Stimulated activated CD4-positive, alpha-beta T cell treated with anti-CD3 and anti-CD28 coated beads, Interleukin-4, amount 100 ng/mL, for 24 hours (primary cell): ENCODE measurements at regions not wholly inside any gene's neighbourhood (a gene's known extent, or its start where the extent isn't known, plus 50 kb on each side); places are given as distances from the start of the nearest gene placed in this dataset.

Experiments used
- DNase-seq: peaks from one replicate; pipeline ENCODE4 v3.0.0-alpha.2; 2020

- no peak for DNase-seq
These were observed 599.6 kb upstream of the ADAMTS16 start for GRCh38 chr5:4540375-4541173.

- no peak for DNase-seq
These were observed 598.8 kb upstream of the ADAMTS16 start for GRCh38 chr5:4541334-4541733.

- DNase-seq, result no peak
These were observed 597.9 kb upstream of the ADAMTS16 start for GRCh38 chr5:4542145-4542778.

GRCh38 chr5:4544049-4544670 lies 596.0 kb upstream of the ADAMTS16 start:
- DNase-seq, result no peak

GRCh38 chr5:4547547-4547946 lies 592.6 kb upstream of the ADAMTS16 start:
- DNase-seq, result no peak

- DNase-seq, result no peak
These were observed 591.8 kb upstream of the ADAMTS16 start for GRCh38 chr5:4548341-4548740.

- DNase-seq, result no peak
These were observed 590.8 kb upstream of the ADAMTS16 start for GRCh38 chr5:4549351-4549750.

- DNase-seq, result no peak
These were observed 589.1 kb upstream of the ADAMTS16 start for GRCh38 chr5:4551034-4551433.

GRCh38 chr5:4553130-4553529 lies 587.0 kb upstream of the ADAMTS16 start:
- no peak for DNase-seq

- DNase-seq, result no peak
These were observed 586.2 kb upstream of the ADAMTS16 start for GRCh38 chr5:4553978-4554377.

- DNase-seq, result no peak
These were observed 584.3 kb upstream of the ADAMTS16 start for GRCh38 chr5:4555725-4556285.

- DNase-seq, result no peak
These were observed 578.7 kb upstream of the ADAMTS16 start for GRCh38 chr5:4561403-4561802.

GRCh38 chr5:4563400-4563799 lies 576.7 kb upstream of the ADAMTS16 start:
- no peak for DNase-seq

- no peak for DNase-seq
These were observed 569.8 kb upstream of the ADAMTS16 start for GRCh38 chr5:4570047-4570995.

- no peak for DNase-seq
These were observed 568.7 kb upstream of the ADAMTS16 start for GRCh38 chr5:4571248-4571948.

- DNase-seq, result no peak
These were observed 567.6 kb upstream of the ADAMTS16 start for GRCh38 chr5:4572311-4573100.

GRCh38 chr5:4575608-4576007 lies 564.5 kb upstream of the ADAMTS16 start:
- no peak for DNase-seq

- no peak for DNase-seq
These were observed 563.9 kb upstream of the ADAMTS16 start for GRCh38 chr5:4576161-4576748.

GRCh38 chr5:4576908-4577307 lies 563.2 kb upstream of the ADAMTS16 start:
- no peak for DNase-seq

GRCh38 chr5:4579679-4580078 lies 560.5 kb upstream of the ADAMTS16 start:
- DNase-seq, result no peak

GRCh38 chr5:4580772-4581171 lies 559.4 kb upstream of the ADAMTS16 start:
- DNase-seq, result no peak
